Left forelimb (tissue), 1 donor: ENCODE measurements at regions not wholly inside any gene's neighbourhood (a gene's known extent, or its start where the extent isn't known, plus 50 kb on each side); places are given as distances from the start of the nearest gene placed in this dataset.
"Not testable (repeated sequence)": the region's sequence is repeated elsewhere in the genome, so short reads cannot be mapped to it uniquely, and the experiment has no call there.

Experiments used
- DNase-seq: peaks from one replicate; pipeline ENCODE4 v3.0.0-alpha.2; 2018; ENCODE audit warnings: low spot score

GRCh38 chr14:37785298-37785697 is 189.9 kb downstream of the TTC6 start:
- not testable (repeated sequence) for DNase-seq

- DNase-seq, result not testable (repeated sequence)
Observed at GRCh38 chr14:37786114-37786625, 190.7 kb downstream of the TTC6 start.

- no peak for DNase-seq
Observed at GRCh38 chr14:37787879-37788494, 192.6 kb downstream of the TTC6 start.

GRCh38 chr14:37791384-37792036 is 196.1 kb downstream of the TTC6 start:
- no peak for DNase-seq

- no peak for DNase-seq
Observed at GRCh38 chr14:37792124-37792523, 196.7 kb downstream of the TTC6 start.

GRCh38 chr14:37796703-37797416 is 201.4 kb downstream of the TTC6 start:
- DNase-seq, result no peak

GRCh38 chr14:37797675-37798074 is 202.2 kb downstream of the TTC6 start:
- DNase-seq, result no peak

- no peak for DNase-seq
Observed at GRCh38 chr14:37807722-37808121, 212.3 kb downstream of the TTC6 start.

GRCh38 chr14:37810094-37810801 is 214.8 kb downstream of the TTC6 start:
- DNase-seq, result no peak

GRCh38 chr14:37813732-37814131 is 218.3 kb downstream of the TTC6 start:
- DNase-seq, result no peak

GRCh38 chr14:37816135-37816534 is 220.7 kb downstream of the TTC6 start:
- DNase-seq, result no peak

- DNase-seq, result no peak
Observed at GRCh38 chr14:37816743-37817295, 221.4 kb downstream of the TTC6 start.

GRCh38 chr14:37819155-37820015 is 224.0 kb downstream of the TTC6 start:
- DNase-seq, result no peak

GRCh38 chr14:37820810-37821209 is 225.4 kb downstream of the TTC6 start:
- not testable (repeated sequence) for DNase-seq

- no peak for DNase-seq
Observed at GRCh38 chr14:37824939-37825712, 229.7 kb downstream of the TTC6 start.

GRCh38 chr14:37826869-37827268 is 231.4 kb downstream of the TTC6 start:
- no peak for DNase-seq

- DNase-seq, result no peak
Observed at GRCh38 chr14:37830271-37830670, 234.8 kb downstream of the TTC6 start.

GRCh38 chr14:37834275-37834674 is 238.8 kb downstream of the TTC6 start:
- DNase-seq, result no peak

GRCh38 chr14:37838778-37839177 is 243.3 kb downstream of the TTC6 start:
- not testable (repeated sequence) for DNase-seq

- DNase-seq, result not testable (repeated sequence)
Observed at GRCh38 chr14:37841039-37841438, 245.6 kb downstream of the TTC6 start.
